Body of pancreas (tissue), 4 donors: ENCODE measurements at regions not wholly inside any gene's neighbourhood (a gene's known extent, or its start where the extent isn't known, plus 50 kb on each side); places are given as distances from the start of the nearest gene placed in this dataset.

Source experiments
- ATAC-seq: fragments of 150-250 bp; one replicate; pipeline ENCODE4 v1.9.1; 2016
- DNase-seq, 4 donors: peaks; one replicate each; pipeline ENCODE4 v3.0.0-alpha.2; 2019
- H3K27ac ChIP-seq, 4 donors: fragments of 200-600 bp; sonication (generic); 1 replicate in 3 of 4; 2 replicates in 1 of 4; pipeline versions ENCODE4 v1.5.1 to v1.6.1; 2016 to 2019; ENCODE audit warnings: mild to moderate bottlenecking in 1 of 4, mixed read lengths in 1 of 4, moderate library complexity in 1 of 4
- H3K27me3 ChIP-seq, 2 donors: fragments of 200-600 bp; sonication (generic); one replicate each; pipeline ENCODE4 v1.6.0; 2016; ENCODE audit warnings: mild to moderate bottlenecking in 1 of 2
- H3K36me3 ChIP-seq, 2 donors: fragments of 200-600 bp; sonication (generic); replicated peaks in 1 of 2; 2 replicates each; pipeline ENCODE4 v1.5.1; 2016; ENCODE audit warnings: low read depth in 2 of 2; ENCODE audit not compliant: insufficient read depth in 1 of 2
- H3K4me1 ChIP-seq: fragments of 200-600 bp; sonication (generic); one replicate; pipeline ENCODE4 v1.6.0; 2016
- H3K4me3 ChIP-seq, 2 donors: fragments of 200-600 bp; sonication (generic); 1 replicate in 1 of 2; 2 replicates in 1 of 2; pipeline ENCODE4 v1.5.1; 2016 to 2019
- H3K9me3 ChIP-seq, 3 donors: fragments of 200-600 bp; sonication (generic); 1 replicate in 2 of 3; 2 replicates in 1 of 3; pipeline ENCODE4 v1.5.1; 2016
- CTCF ChIP-seq, 7 experiments: fragments of 450-650 bp in 4 of 7; fragments of 200-600 bp in 3 of 7; sonication (generic) in 3 of 7; IDR thresholded peaks; one replicate each; pipeline ENCODE4 v1.5.1; 2016 to 2019; ENCODE audit warnings: antibody characterized with exemption in 7 of 7
- POLR2A ChIP-seq, 3 donors: fragments of 450-650 bp; IDR thresholded peaks; one replicate each; pipeline ENCODE4 v1.6.1; 2016; ENCODE audit warnings: antibody characterized with exemption in 3 of 3, mild to moderate bottlenecking in 2 of 3
- WGBS, 2 donors: methylation state at CpG; one replicate each; pipeline ENCODE4 v1.1.5; 2017; 5-methylcytosine and 5-hydroxymethylcytosine counted together
- intact Hi-C: fragments of 100-400 bp; cut with DNase I; formaldehyde crosslinking; loops from one replicate; pipeline ENCODE4 v1.15.1; 2023

- no peak for TF ChIP-seq POLR2A (IDR thresholded peaks at IDR 0.05)
- H3K4me3 ChIP-seq, result no peak overlapping the region
- H3K36me3 ChIP-seq, result no peaks in the 10 kb centered on the region
- no peak for DNase-seq
- no peaks in the 10 kb centered on the region for H3K27me3 ChIP-seq
- no peaks in the 10 kb centered on the region for H3K9me3 ChIP-seq
- intact Hi-C loops, result no loop called here
- WGBS, 2 donors, result 85 to 91% methylated on average over 2 of the region's 2 CpGs
- no peak for ATAC-seq
- peaks cover 15% of the 10 kb centered on the region for H3K4me1 ChIP-seq
- H3K27ac ChIP-seq, result no peak overlapping the region
Observed at GRCh38 chr13:72534951-72535640, 192.3 kb downstream of the MZT1 start.

- Histone ChIP-seq H3K9me3 (no peaks in the 10 kb centered on the region), H3K36me3 (no peaks in the 10 kb centered on the region), H3K4me3 (no peak overlapping the region), H3K27ac (no peak overlapping the region), H3K4me1 (no peaks in the 10 kb centered on the region), H3K27me3 (no peaks in the 10 kb centered on the region)
- TF ChIP-seq POLR2A (IDR thresholded peaks at IDR 0.05) (no peak), CTCF (IDR thresholded peaks at IDR 0.05) (no peak)
- DNase-seq, result no peak
- no peak for ATAC-seq
- intact Hi-C loops, result no loop called here
- 67 to 68% methylated on average over 5 of the region's 5 CpGs for WGBS, 2 donors
Observed at GRCh38 chr13:72530471-72530870, 197.0 kb downstream of the MZT1 start.

- no peak overlapping the region for H3K27ac ChIP-seq
- intact Hi-C loops, result no loop called here
- H3K4me1 ChIP-seq, result peaks cover under 1% of the 10 kb centered on the region
- TF ChIP-seq CTCF (IDR thresholded peaks at IDR 0.05), result no peak
- TF ChIP-seq POLR2A (IDR thresholded peaks at IDR 0.05), result no peak
- H3K9me3 ChIP-seq, result no peaks in the 10 kb centered on the region
- 80 to 84% methylated on average over 2 of the region's 2 CpGs for WGBS, 2 donors
- H3K4me3 ChIP-seq, result no peak overlapping the region
- DNase-seq (no peak), ATAC-seq (no peak)
- H3K36me3 ChIP-seq, result no peaks in the 10 kb centered on the region
- no peaks in the 10 kb centered on the region for H3K27me3 ChIP-seq
Observed at GRCh38 chr13:72527333-72527732, 200.1 kb downstream of the MZT1 start.

GRCh38 chr13:72523593-72523992, 203.8 kb downstream of the MZT1 start:
- no peaks in the 10 kb centered on the region for H3K9me3 ChIP-seq
- 90 to 96% methylated on average over 2 of the region's 2 CpGs for WGBS, 2 donors
- no peaks in the 10 kb centered on the region for H3K36me3 ChIP-seq
- TF ChIP-seq CTCF (IDR thresholded peaks at IDR 0.05) (no peak), POLR2A (IDR thresholded peaks at IDR 0.05) (no peak)
- H3K27me3 ChIP-seq, result no peaks in the 10 kb centered on the region
- H3K27ac ChIP-seq, result no peak overlapping the region
- intact Hi-C loops, result no loop called here
- no peak overlapping the region for H3K4me3 ChIP-seq
- no peak for DNase-seq
- H3K4me1 ChIP-seq, result peaks cover 11% of the 10 kb centered on the region
- no peak for ATAC-seq

GRCh38 chr13:72523049-72523448, 204.4 kb downstream of the MZT1 start:
- TF ChIP-seq CTCF (IDR thresholded peaks at IDR 0.05) (no peak), POLR2A (IDR thresholded peaks at IDR 0.05) (no peak)
- no peak for ATAC-seq
- intact Hi-C loops, result no loop called here

More at GRCh38 chr13:72523049-72523448, 204.4 kb downstream of the MZT1 start:
- no peak overlapping the region for H3K4me3 ChIP-seq
- H3K27ac ChIP-seq, result no peak overlapping the region
- H3K36me3 ChIP-seq, result no peaks in the 10 kb centered on the region
- H3K27me3 ChIP-seq, result no peaks in the 10 kb centered on the region
- WGBS, 2 donors, result 48 to 50% methylated on average over 4 of the region's 4 CpGs
- peaks cover 11% of the 10 kb centered on the region for H3K4me1 ChIP-seq
- no peak for DNase-seq
- no peaks in the 10 kb centered on the region for H3K9me3 ChIP-seq
